ENCODE measurements at regions not wholly inside any gene's neighbourhood (a gene's known extent, or its start where the extent isn't known, plus 50 kb on each side); places are given as distances from the start of the nearest gene placed in this dataset.

- H3K27ac ChIP-seq (ENCODE audit: poor library complexity, severe bottlenecking): no peak overlapping the region
- ATAC-seq (ENCODE audit: low read depth) (no peak), DNase-seq (ENCODE audit: low spot score) (no peak)
- no peaks in the 10 kb centered on the region for H3K36me3 ChIP-seq (ENCODE audit: low read depth)
- H3K4me3 ChIP-seq (ENCODE audit: severe bottlenecking): no peak overlapping the region
- no peaks in the 10 kb centered on the region for H3K4me1 ChIP-seq (ENCODE audit: insufficient read depth, poor library complexity, severe bottlenecking)
- no peaks in the 10 kb centered on the region for H3K9me3 ChIP-seq (ENCODE audit: severe bottlenecking)
- H3K27me3 ChIP-seq (ENCODE audit: insufficient read depth, poor library complexity, severe bottlenecking): no peaks in the 10 kb centered on the region
- TF ChIP-seq CTCF (IDR thresholded peaks at IDR 0.05; ENCODE audit: poor library complexity, severe bottlenecking): no peak
These were observed 196.3 kb downstream of the MREG start for GRCh38 chr2:215817046-215817445.

GRCh38 chr2:215816424-215816823 is 196.9 kb downstream of the MREG start:
- Histone ChIP-seq H3K36me3 (ENCODE audit: low read depth) (no peaks in the 10 kb centered on the region), H3K4me3 (ENCODE audit: severe bottlenecking) (no peak overlapping the region), H3K27ac (ENCODE audit: poor library complexity, severe bottlenecking) (no peak overlapping the region), H3K4me1 (ENCODE audit: insufficient read depth, poor library complexity, severe bottlenecking) (no peaks in the 10 kb centered on the region), H3K27me3 (ENCODE audit: insufficient read depth, poor library complexity, severe bottlenecking) (no peaks in the 10 kb centered on the region), H3K9me3 (ENCODE audit: severe bottlenecking) (no peaks in the 10 kb centered on the region)
- ATAC-seq (ENCODE audit: low read depth) (no peak), DNase-seq (ENCODE audit: low spot score) (no peak)
- no peak for TF ChIP-seq CTCF (IDR thresholded peaks at IDR 0.05; ENCODE audit: poor library complexity, severe bottlenecking)

GRCh38 chr2:215815960-215816359 is 197.4 kb downstream of the MREG start:
- Histone ChIP-seq H3K9me3 (ENCODE audit: severe bottlenecking) (no peaks in the 10 kb centered on the region), H3K4me3 (ENCODE audit: severe bottlenecking) (no peak overlapping the region), H3K27me3 (ENCODE audit: insufficient read depth, poor library complexity, severe bottlenecking) (no peaks in the 10 kb centered on the region), H3K36me3 (ENCODE audit: low read depth) (no peaks in the 10 kb centered on the region), H3K4me1 (ENCODE audit: insufficient read depth, poor library complexity, severe bottlenecking) (no peaks in the 10 kb centered on the region), H3K27ac (ENCODE audit: poor library complexity, severe bottlenecking) (no peak overlapping the region)
- ATAC-seq (ENCODE audit: low read depth): no peak
- no peak for DNase-seq (ENCODE audit: low spot score)
- no peak for TF ChIP-seq CTCF (IDR thresholded peaks at IDR 0.05; ENCODE audit: poor library complexity, severe bottlenecking)

GRCh38 chr2:215812966-215813365 is 200.4 kb downstream of the MREG start:
- H3K27ac ChIP-seq (ENCODE audit: poor library complexity, severe bottlenecking): no peak overlapping the region
- DNase-seq (ENCODE audit: low spot score) (no peak), ATAC-seq (ENCODE audit: low read depth) (peak; percentile 82)
- no peaks in the 10 kb centered on the region for H3K36me3 ChIP-seq (ENCODE audit: low read depth)
- H3K9me3 ChIP-seq (ENCODE audit: severe bottlenecking): no peaks in the 10 kb centered on the region
- no peak for TF ChIP-seq CTCF (IDR thresholded peaks at IDR 0.05; ENCODE audit: poor library complexity, severe bottlenecking)
- no peaks in the 10 kb centered on the region for H3K4me1 ChIP-seq (ENCODE audit: insufficient read depth, poor library complexity, severe bottlenecking)
- H3K4me3 ChIP-seq (ENCODE audit: severe bottlenecking): no peak overlapping the region
- no peaks in the 10 kb centered on the region for H3K27me3 ChIP-seq (ENCODE audit: insufficient read depth, poor library complexity, severe bottlenecking)

- H3K9me3 ChIP-seq (ENCODE audit: severe bottlenecking): no peaks in the 10 kb centered on the region
- no peaks in the 10 kb centered on the region for H3K36me3 ChIP-seq (ENCODE audit: low read depth)
- ATAC-seq (ENCODE audit: low read depth): no peak
- no peaks in the 10 kb centered on the region for H3K4me1 ChIP-seq (ENCODE audit: insufficient read depth, poor library complexity, severe bottlenecking)
- no peak for DNase-seq (ENCODE audit: low spot score)
- H3K27me3 ChIP-seq (ENCODE audit: insufficient read depth, poor library complexity, severe bottlenecking): no peaks in the 10 kb centered on the region
- H3K4me3 ChIP-seq (ENCODE audit: severe bottlenecking): no peak overlapping the region
- H3K27ac ChIP-seq (ENCODE audit: poor library complexity, severe bottlenecking): no peak overlapping the region
- no peak for TF ChIP-seq CTCF (IDR thresholded peaks at IDR 0.05; ENCODE audit: poor library complexity, severe bottlenecking)
These were observed 201.7 kb downstream of the MREG start for GRCh38 chr2:215811409-215812345.

Measured in RWPE2 (cell line).